GM19397 (cell line): ENCODE measurements at regions not wholly inside any gene's neighbourhood (a gene's known extent, or its start where the extent isn't known, plus 50 kb on each side); places are given as distances from the start of the nearest gene placed in this dataset.

Experiments used
- ATAC-seq: cut with Tn5 transposase; IDR thresholded peaks from one replicate; pipeline ENCODE4 v1.9.1; 2021; ENCODE audit warnings: mild to moderate bottlenecking, moderate library complexity; ENCODE audit not compliant: unreplicated experiment

GRCh38 chr15:47944637-47945288, 176.0 kb upstream of the SLC24A5 start:
- no peak for ATAC-seq

GRCh38 chr15:47945872-47946650, 174.7 kb upstream of the SLC24A5 start:
- no peak for ATAC-seq

- ATAC-seq = no peak
Measured at GRCh38 chr15:47949815-47950214, 171.0 kb upstream of the SLC24A5 start.

GRCh38 chr15:47950447-47950846, 170.3 kb upstream of the SLC24A5 start:
- ATAC-seq = no peak

GRCh38 chr15:47951781-47952180, 169.0 kb upstream of the SLC24A5 start:
- no peak for ATAC-seq

- ATAC-seq = no peak
Measured at GRCh38 chr15:47954196-47954595, 166.6 kb upstream of the SLC24A5 start.

- no peak for ATAC-seq
Measured at GRCh38 chr15:47955021-47955420, 165.8 kb upstream of the SLC24A5 start.

- ATAC-seq = no peak
Measured at GRCh38 chr15:47959617-47960413, 161.0 kb upstream of the SLC24A5 start.

GRCh38 chr15:47961401-47962090, 159.2 kb upstream of the SLC24A5 start:
- ATAC-seq = peak; percentile 89

- no peak for ATAC-seq
Measured at GRCh38 chr15:47963265-47963664, 157.5 kb upstream of the SLC24A5 start.

- no peak for ATAC-seq
Measured at GRCh38 chr15:47964229-47964628, 156.6 kb upstream of the SLC24A5 start.

- no peak for ATAC-seq
Measured at GRCh38 chr15:47965297-47965696, 155.5 kb upstream of the SLC24A5 start.

GRCh38 chr15:47968593-47968992, 152.2 kb upstream of the SLC24A5 start:
- ATAC-seq = no peak

GRCh38 chr15:47971637-47972036, 149.2 kb upstream of the SLC24A5 start:
- ATAC-seq = no peak

- no peak for ATAC-seq
Measured at GRCh38 chr15:47972738-47973137, 148.1 kb upstream of the SLC24A5 start.

GRCh38 chr15:47974724-47975123, 146.1 kb upstream of the SLC24A5 start:
- no peak for ATAC-seq

GRCh38 chr15:47975427-47975826, 145.4 kb upstream of the SLC24A5 start:
- ATAC-seq = no peak

GRCh38 chr15:47983533-47983932, 137.3 kb upstream of the SLC24A5 start:
- no peak for ATAC-seq

- no peak for ATAC-seq
Measured at GRCh38 chr15:47985568-47985967, 135.2 kb upstream of the SLC24A5 start.

- ATAC-seq = no peak
Measured at GRCh38 chr15:47987461-47987860, 133.3 kb upstream of the SLC24A5 start.

GRCh38 chr15:47987908-47988532, 132.8 kb upstream of the SLC24A5 start:
- ATAC-seq = peak; percentile 94
